Esophagus (tissue), 2 donors: ENCODE measurements at regions not wholly inside any gene's neighbourhood (a gene's known extent, or its start where the extent isn't known, plus 50 kb on each side); places are given as distances from the start of the nearest gene placed in this dataset.

ENCODE experiments used
- H3K27ac ChIP-seq, 2 donors: one replicate each; pipeline ENCODE4 v1.5.1; 2013; ENCODE audit warnings: low read depth in 2 of 2, mild to moderate bottlenecking in 2 of 2, inconsistent platforms in 1 of 2, low read length in 1 of 2, moderate library complexity in 1 of 2
- H3K27me3 ChIP-seq, 2 donors: one replicate each; pipeline ENCODE4 v1.6.1; 2013; ENCODE audit warnings: low read length in 2 of 2, control low read depth in 1 of 2, mild to moderate bottlenecking in 1 of 2; ENCODE audit not compliant: insufficient read depth in 2 of 2, control insufficient read depth in 1 of 2
- H3K36me3 ChIP-seq, 2 donors: one replicate each; pipeline ENCODE4 v1.6.1; 2013; ENCODE audit warnings: low read length in 1 of 2; ENCODE audit not compliant: control insufficient read depth in 2 of 2, insufficient read depth in 2 of 2
- H3K4me1 ChIP-seq, 2 donors: one replicate each; pipeline ENCODE4 v1.6.1; 2013; ENCODE audit warnings: low read length in 1 of 2; ENCODE audit not compliant: control insufficient read depth in 2 of 2, insufficient read depth in 2 of 2
- H3K4me3 ChIP-seq, 2 donors: one replicate each; pipeline ENCODE4 v1.5.1; 2013; ENCODE audit warnings: low read length in 2 of 2, mild to moderate bottlenecking in 2 of 2, low read depth in 1 of 2, moderate library complexity in 1 of 2
- H3K9me3 ChIP-seq, 2 donors: one replicate each; pipeline ENCODE4 v1.6.1; 2013; ENCODE audit warnings: mild to moderate bottlenecking in 2 of 2, low read depth in 1 of 2, low read length in 1 of 2, moderate library complexity in 1 of 2; ENCODE audit not compliant: control insufficient read depth in 2 of 2, insufficient read depth in 1 of 2
- WGBS, 2 donors: extraction: QIAGEN DNeasy Blood & Tissue Kit; methylation state at CpG; one replicate each; pipeline ENCODE4 v1.1.7; 2013; 5-methylcytosine and 5-hydroxymethylcytosine counted together
- donor health status: healthy with polysubstance abuse.
- donor health status: Bipolar disorder and iron deficiency.

- 85 to 93% methylated on average over 1 of the region's 1 CpG for WGBS, 2 donors
- Histone ChIP-seq H3K36me3 (no peaks in the 10 kb centered on the region), H3K4me3 (no peak overlapping the region), H3K27me3 (peaks cover 0 to 3% of the 10 kb centered on the region in 2 donors), H3K27ac (no peak overlapping the region), H3K9me3 (no peaks in the 10 kb centered on the region), H3K4me1 (no peaks in the 10 kb centered on the region)
Observed at GRCh38 chr18:45548614-45549013, 66.7 kb upstream of the SLC14A2 start.

GRCh38 chr18:45549290-45549689, 66.0 kb upstream of the SLC14A2 start:
- Histone ChIP-seq H3K27me3 (peaks cover 0 to 3% of the 10 kb centered on the region in 2 donors), H3K4me1 (no peaks in the 10 kb centered on the region), H3K4me3 (no peak overlapping the region), H3K36me3 (no peaks in the 10 kb centered on the region), H3K9me3 (no peaks in the 10 kb centered on the region), H3K27ac (no peak overlapping the region)
- 80 to 90% methylated on average over 7 of the region's 7 CpGs for WGBS, 2 donors

GRCh38 chr18:45551142-45551815, 64.0 kb upstream of the SLC14A2 start:
- H3K27ac ChIP-seq, result no peak overlapping the region
- WGBS, 2 donors, result 79 to 82% methylated on average over 6 of the region's 6 CpGs
- no peaks in the 10 kb centered on the region for H3K36me3 ChIP-seq

GRCh38 chr18:45553723-45554388, 61.4 kb upstream of the SLC14A2 start:
- WGBS, 2 donors, result 84 to 86% methylated on average over 7 of the region's 7 CpGs
- H3K27me3 ChIP-seq, result no peaks in the 10 kb centered on the region
- H3K4me1 ChIP-seq, result no peaks in the 10 kb centered on the region
- H3K36me3 ChIP-seq, result no peaks in the 10 kb centered on the region
- no peak overlapping the region for H3K27ac ChIP-seq
- no peaks in the 10 kb centered on the region for H3K9me3 ChIP-seq
- H3K4me3 ChIP-seq, result no peak overlapping the region

More at GRCh38 chr18:45551142-45551815, 64.0 kb upstream of the SLC14A2 start:
- Histone ChIP-seq H3K27me3 (peaks cover 0 to 3% of the 10 kb centered on the region in 2 donors), H3K4me3 (no peak overlapping the region), H3K4me1 (no peaks in the 10 kb centered on the region), H3K9me3 (no peaks in the 10 kb centered on the region)

GRCh38 chr18:45554389-45554737, 60.9 kb upstream of the SLC14A2 start:
- no peak overlapping the region for H3K27ac ChIP-seq
- no peaks in the 10 kb centered on the region for H3K36me3 ChIP-seq
- 53 to 56% methylated on average over 6 of the region's 6 CpGs for WGBS, 2 donors

GRCh38 chr18:45556222-45556621, 59.1 kb upstream of the SLC14A2 start:
- 95% methylated on average over 2 of the region's 2 CpGs for WGBS, 2 donors
- H3K4me1 ChIP-seq, result no peaks in the 10 kb centered on the region
- H3K4me3 ChIP-seq, result no peak overlapping the region
- no peak overlapping the region for H3K27ac ChIP-seq
- no peaks in the 10 kb centered on the region for H3K36me3 ChIP-seq
- H3K27me3 ChIP-seq, result no peaks in the 10 kb centered on the region
- no peaks in the 10 kb centered on the region for H3K9me3 ChIP-seq

More at GRCh38 chr18:45554389-45554737, 60.9 kb upstream of the SLC14A2 start:
- H3K4me1 ChIP-seq, result no peaks in the 10 kb centered on the region
- no peaks in the 10 kb centered on the region for H3K27me3 ChIP-seq
- H3K4me3 ChIP-seq, result no peak overlapping the region
- H3K9me3 ChIP-seq, result no peaks in the 10 kb centered on the region

GRCh38 chr18:45557287-45557686, 58.0 kb upstream of the SLC14A2 start:
- Histone ChIP-seq H3K4me3 (no peak overlapping the region), H3K4me1 (no peaks in the 10 kb centered on the region), H3K9me3 (no peaks in the 10 kb centered on the region), H3K27ac (no peak overlapping the region), H3K36me3 (no peaks in the 10 kb centered on the region), H3K27me3 (no peaks in the 10 kb centered on the region)
- WGBS, 2 donors, result 67 to 78% methylated on average over 4 of the region's 4 CpGs

- H3K4me3 ChIP-seq, result no peak overlapping the region
- no peaks in the 10 kb centered on the region for H3K36me3 ChIP-seq
- no peaks in the 10 kb centered on the region for H3K27me3 ChIP-seq
- no peaks in the 10 kb centered on the region for H3K9me3 ChIP-seq
- H3K27ac ChIP-seq, result no peak overlapping the region
- H3K4me1 ChIP-seq, result no peaks in the 10 kb centered on the region
Observed at GRCh38 chr18:45557779-45558178, 57.5 kb upstream of the SLC14A2 start.

GRCh38 chr18:45559258-45559657, 56.0 kb upstream of the SLC14A2 start:
- H3K4me3 ChIP-seq, result no peak overlapping the region
- H3K27me3 ChIP-seq, result no peaks in the 10 kb centered on the region
- H3K4me1 ChIP-seq, result no peaks in the 10 kb centered on the region
- no peaks in the 10 kb centered on the region for H3K36me3 ChIP-seq
- WGBS, 2 donors, result 83 to 100% methylated on average over 1 of the region's 1 CpG
- H3K27ac ChIP-seq, result no peak overlapping the region
- no peaks in the 10 kb centered on the region for H3K9me3 ChIP-seq

GRCh38 chr18:45560870-45561269, 54.4 kb upstream of the SLC14A2 start:
- no peaks in the 10 kb centered on the region for H3K9me3 ChIP-seq
- 78 to 81% methylated on average over 4 of the region's 4 CpGs for WGBS, 2 donors
- H3K4me3 ChIP-seq, result no peak overlapping the region
- peaks cover 0 to 7% of the 10 kb centered on the region in 2 donors for H3K4me1 ChIP-seq
- H3K27ac ChIP-seq, result no peak overlapping the region
- H3K27me3 ChIP-seq, result no peaks in the 10 kb centered on the region
- H3K36me3 ChIP-seq, result no peaks in the 10 kb centered on the region
